Right ventricle myocardium superior (tissue), 1 donor: ENCODE measurements at regions not wholly inside any gene's neighbourhood (a gene's known extent, or its start where the extent isn't known, plus 50 kb on each side); places are given as distances from the start of the nearest gene placed in this dataset.
A peak's percentile ranks its signal among the peaks of the same experiment; 100 is the strongest.
"Not testable (repeated sequence)": the region's sequence is repeated elsewhere in the genome, so short reads cannot be mapped to it uniquely, and the experiment has no call there.

Source experiments
- ATAC-seq: fragments of 200-7000 bp; cut with Tn5 transposase; one replicate; pipeline ENCODE4 v1.9.1; 2020; ENCODE audit warnings: mild to moderate bottlenecking; ENCODE audit not compliant: poor library complexity
- DNase-seq: peaks from one replicate; pipeline ENCODE4 v3.0.0-alpha.2; 2020
- intact Hi-C: fragments of 100-400 bp; cut with DNase I; formaldehyde crosslinking; loops from one replicate; pipeline ENCODE4 v1.11.2; 2022
- donor health status: DM: no; HTN: yes; CAD: no; lungs with severe emphysema.

DNA sequence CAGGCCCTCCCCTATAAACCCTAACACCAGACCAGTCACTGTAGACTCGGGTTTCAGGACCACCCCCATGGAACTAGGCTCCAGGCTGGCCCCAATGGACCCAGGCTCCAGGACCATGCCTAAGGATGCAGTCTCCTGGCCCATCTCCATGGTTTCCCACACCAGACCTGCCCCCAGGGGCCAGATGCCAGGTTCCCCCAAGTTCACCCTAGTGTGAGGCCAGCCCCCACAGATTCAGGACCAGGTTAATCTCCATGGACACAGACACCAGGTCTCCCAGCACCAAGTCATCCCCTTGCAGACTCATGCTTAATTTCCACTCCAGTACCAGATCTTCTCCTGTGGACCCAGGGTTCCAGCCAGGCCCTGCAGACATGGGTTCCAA, 103.8 kb upstream of the LANCL2 start:
- no peak for DNase-seq
- intact Hi-C loops, result no loop called here
- no peak for ATAC-seq

DNA sequence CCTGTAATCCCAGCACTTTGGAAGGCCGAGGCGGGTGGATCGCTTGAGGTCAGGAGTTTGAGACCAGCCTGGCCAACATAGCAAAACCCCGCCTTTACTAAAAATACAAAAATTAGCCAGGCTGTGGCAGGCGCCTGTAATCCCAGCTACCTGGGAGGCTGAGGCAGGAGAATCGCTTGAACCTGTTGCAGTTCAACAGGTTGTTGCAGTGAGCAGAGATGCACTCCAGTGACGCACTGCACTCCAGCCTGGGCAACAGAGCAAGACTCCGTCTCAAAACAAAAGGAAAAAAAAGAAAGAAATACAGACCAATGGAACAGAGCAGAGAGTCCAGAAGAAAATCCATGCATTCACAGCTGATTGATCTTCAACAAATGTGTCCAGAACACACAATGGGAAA, 99.8 kb upstream of the LANCL2 start:
- DNase-seq, intact Hi-C loops, ATAC-seq: not testable (repeated sequence)

DNA sequence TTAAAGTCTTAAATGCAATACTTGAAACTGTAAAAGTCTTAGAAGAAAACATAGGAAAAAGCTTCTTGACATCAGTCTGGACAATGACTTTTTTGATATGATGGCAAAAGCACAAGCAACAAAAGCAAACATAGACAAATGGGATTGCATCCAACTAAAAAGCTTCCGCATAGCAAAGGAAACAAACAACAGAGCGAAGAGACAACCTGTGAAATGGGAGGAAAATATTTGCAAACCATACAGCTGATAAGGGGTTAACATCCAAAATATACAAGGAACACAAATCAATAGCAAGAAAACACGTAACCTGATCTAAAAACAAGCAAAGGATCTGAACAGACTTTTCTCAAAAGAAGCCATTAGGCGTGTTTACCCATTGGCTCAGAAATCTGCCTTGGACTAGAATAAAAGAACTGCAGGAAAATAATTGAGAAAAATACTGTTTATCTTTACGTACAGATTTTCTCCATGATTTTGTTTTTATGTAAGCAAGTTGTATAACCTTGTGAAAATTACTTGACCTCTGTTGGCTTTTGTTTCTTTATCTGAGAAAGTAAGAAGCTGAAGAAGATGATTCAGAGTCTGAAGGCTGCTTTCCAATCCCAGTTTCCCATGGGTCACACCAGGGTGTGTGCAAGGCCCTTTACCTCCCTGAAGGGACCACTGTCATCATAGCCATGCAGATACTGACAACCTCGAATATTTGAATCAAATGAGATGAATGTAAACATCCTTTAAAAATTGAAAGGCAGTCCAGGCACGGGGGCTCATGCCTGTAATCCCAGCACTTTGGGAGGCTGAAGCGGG, 99.1 kb upstream of the LANCL2 start:
- ATAC-seq, result no peak
- no peak for DNase-seq
- intact Hi-C loops, result no loop called here

DNA sequence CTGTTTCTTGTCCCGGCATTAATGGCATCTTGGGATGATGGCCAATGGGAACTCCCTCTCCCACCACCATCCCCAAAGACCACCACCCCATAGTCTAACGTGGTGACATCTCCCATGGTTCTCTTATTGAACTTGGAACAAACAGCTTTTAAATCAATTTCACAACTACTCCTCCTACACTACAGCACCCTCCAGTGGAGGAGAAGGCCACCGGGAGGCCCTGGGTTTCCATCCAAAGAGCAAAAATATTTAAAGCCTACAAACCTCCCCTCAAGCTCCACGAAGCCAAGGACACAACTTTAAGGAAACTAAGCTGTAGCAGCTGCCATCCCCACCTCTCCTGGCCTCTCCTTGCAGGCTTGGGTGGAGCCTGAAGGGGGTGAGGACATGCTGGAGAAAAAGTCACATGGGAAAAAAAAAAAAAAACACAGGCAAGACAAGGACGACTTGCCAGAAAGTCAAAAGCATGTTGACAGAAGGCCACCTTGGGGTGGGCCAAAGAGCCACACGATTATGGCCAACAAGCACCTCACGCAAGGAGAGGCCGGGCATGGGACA, 94.0 kb upstream of the LANCL2 start:
- intact Hi-C loops, result no loop called here
- ATAC-seq (no peak), DNase-seq (no peak)

DNA sequence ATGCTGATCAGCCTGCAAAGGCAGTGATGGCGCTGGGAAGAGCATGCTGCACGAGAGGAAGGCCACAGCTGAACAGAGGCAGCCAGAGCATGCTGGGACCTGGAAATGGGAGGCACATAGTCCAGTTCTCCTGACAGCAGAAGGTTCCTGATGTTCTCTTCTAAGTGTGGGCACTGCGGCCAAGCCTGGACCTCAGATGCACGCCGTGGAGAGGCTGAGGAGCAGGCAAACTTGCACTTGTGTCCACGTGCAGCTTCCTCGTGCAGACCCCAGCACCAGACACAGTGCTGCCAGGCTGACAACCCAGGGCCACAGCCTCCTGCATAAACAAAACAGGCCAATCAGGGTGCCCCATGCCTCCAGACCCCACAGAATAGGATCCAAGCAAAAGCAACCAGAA, 93.5 kb upstream of the LANCL2 start:
- DNase-seq, result no peak
- intact Hi-C loops, result no loop called here
- ATAC-seq, result no peak

DNA sequence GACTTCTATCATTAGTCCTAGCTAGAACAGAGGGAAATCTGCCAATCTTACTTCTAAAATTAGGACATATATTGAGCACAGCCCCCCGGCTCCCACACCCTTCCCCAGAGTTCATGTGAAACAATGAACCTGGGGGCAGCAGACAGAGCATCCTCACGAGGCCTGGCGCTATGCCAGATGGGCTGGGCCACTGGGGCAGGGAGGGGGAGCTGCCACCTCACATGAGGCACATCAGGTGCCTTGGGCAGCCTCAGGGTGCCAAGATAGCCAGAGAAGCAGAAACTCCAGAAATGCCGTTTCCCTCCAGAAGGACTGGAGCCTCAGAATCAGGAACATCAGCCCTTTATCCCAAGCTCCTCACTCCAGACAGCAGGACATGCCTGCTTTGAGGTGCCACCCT, 92.8 kb upstream of the LANCL2 start:
- DNase-seq (no peak), ATAC-seq (no peak)
- intact Hi-C loops, result no loop called here

DNA sequence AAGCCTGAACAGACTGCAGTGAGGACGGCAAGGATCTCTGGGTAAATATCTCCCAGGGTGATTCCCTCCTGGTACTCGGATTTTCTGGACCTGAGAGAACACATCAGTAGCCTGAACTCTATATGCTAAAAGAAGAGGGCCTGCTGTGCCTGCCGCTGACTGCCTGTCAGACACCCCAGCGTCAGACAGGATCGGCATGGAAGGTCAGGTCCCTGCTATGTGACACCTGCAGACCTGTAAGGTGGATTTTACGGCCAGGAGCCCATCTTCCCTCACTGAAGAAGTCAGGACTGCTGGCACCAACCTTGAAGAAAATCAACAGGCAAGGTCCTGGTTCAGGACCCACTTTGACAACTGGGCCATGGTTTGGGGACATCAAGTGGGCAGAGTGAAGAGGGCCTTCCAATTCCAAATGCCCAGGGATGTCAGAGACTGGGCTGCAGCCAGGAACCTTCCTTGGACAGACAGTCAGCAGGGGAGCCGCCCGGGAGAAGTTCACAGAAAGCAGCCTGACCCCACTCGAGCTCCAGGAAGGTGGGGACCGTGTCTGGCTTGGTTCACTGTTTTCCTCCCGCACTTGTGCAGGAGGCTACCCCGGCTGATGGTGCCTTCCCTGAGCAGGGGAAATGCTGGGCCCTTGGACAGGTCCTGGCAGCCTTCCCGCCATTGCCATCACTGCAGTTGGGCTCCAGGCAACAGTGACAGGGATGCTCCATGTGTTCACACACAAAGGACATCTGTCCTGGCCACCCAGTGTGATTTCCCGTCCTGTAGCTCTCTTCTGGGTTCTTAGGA, 91.8 kb upstream of the LANCL2 start:
- intact Hi-C loops, result no loop called here
- no peak for DNase-seq
- no peak for ATAC-seq

DNA sequence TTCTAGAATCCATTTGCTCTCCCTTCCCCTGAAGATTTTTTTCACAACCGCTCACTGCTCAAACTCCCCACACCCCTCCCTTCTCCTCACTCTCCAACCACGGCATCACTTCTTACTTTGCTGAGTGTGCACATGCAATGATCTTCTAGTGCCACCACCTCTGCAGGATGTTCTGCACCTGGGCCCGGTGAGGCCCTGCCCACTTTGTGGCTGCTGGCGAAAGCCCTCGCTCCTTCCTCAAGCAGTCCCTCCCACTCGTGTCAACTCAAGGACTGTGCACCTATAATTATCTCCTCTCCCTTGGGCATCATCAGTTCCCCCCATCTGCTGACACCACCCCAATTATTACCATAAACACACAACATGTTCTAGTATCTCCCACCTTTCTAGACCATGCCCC, 91.0 kb upstream of the LANCL2 start:
- ATAC-seq, result no peak
- no peak for DNase-seq
- intact Hi-C loops, result no loop called here

DNA sequence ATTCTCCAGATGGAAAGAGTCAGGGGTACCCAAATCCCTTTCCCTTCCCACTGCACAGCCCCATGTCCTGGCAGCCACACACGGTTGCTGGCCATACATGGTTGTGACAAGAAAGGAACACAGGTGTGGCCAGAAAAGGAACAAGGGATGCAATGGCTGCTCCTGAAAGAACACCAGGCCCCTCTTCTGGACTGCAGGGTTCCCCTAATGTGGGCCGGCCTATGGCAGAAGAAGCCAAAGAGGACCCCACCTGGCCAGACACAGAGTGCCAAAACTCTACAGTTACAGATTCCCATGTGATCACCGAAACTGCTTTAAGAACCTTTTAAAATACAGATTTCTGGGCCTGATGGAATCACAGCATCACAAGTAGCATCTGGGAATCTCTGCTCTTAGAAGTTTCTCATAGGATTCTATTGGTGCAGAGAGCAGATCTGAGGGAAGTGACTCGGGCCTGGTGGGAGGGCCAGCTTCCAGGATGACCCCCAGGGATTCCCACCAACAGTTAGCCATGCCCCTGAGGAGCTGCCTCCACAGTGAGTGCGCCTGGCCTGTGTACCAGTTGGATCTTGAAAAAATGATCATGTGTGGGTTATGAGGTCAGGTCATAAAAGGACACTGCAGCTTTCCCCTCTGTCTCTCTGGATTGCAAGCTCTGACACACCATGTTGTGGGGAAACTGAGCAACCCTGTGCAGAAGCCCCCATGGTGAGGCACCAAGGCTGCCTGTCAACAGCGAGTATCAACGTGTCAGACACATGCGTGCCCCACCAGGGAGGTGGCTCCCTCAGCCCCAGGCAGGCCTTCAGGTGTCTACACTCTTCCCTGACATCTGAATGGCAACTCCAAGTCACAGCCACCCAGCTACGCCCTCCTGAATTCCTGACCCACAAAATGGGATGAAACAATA, 89.6 kb upstream of the LANCL2 start:
- ATAC-seq (no peak), DNase-seq (no peak)
- intact Hi-C loops, result no loop called here

DNA sequence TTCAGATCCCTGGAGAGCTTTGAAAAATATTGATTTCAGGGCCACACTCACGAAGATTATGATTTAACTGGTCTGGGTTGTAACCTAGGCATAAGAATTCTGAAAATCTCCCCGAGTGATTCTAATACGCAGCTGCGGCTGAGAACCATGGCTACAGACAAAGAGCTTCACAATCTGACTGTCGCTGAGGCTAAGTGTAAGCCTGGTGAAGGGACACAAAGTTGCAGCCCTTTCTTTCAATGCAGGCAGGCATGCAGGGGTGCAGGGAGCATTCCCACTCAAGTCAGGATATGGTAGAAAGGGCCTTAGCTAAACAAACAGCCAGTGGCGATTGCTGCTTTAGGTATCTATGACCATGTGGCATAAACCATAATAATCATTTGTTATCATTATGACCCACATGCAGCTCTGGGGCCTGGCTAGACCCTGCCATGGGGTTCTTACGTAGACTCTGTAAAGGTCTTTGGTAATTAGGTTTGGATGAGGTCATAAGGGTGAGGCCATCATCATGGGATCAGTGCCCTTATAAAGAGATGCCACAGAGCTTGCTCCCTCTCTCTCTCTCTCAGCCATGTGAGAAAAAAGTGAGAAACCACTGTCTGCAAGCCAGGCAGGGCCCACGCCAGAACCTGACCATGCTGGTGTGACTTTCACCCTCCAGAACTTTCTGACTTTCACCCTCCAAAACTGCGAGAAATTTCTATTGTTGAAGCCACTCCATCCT, 88.4 kb upstream of the LANCL2 start:
- DNase-seq (no peak), ATAC-seq (no peak)
- intact Hi-C loops, result no loop called here

DNA sequence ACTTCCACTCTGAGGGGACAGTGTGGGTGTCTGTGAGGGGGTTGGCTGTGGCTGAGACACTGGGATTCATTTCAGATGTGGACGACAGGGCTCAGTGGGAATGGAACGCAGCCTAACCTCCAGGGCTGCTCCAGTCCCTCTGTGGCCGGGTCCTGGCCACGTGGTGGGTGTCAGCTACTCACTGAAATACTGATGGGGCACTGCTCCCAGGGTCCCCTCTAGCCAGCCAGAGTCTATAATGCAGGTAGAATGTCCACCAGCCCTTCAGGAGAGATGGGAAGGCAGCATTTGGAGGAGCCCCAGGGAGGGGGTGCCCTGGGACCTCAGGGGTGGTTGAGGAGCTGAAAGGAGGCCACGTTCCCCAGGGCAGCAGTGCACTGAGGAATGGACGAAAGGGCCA, 87.2 kb upstream of the LANCL2 start:
- DNase-seq (no peak), ATAC-seq (no peak)
- intact Hi-C loops, result no loop called here

DNA sequence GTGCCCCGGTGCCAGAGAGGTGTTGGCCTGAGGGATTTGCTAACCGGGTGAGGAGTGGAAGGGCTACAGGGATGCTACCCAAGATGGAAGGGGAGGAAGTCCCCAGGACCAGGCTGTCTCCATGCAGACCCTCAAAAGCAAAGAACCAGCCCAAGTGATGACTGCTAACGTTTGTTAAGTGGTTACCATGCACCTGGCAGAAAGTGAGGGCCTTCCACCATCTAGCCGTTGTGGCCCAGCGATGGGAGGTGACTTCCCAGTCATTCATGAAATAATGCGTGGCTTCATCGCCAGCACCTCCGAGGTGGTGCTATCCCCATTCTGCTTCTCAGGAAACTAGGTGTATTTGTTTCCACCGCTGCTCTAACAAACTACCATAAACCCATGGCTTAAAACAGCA, 86.8 kb upstream of the LANCL2 start:
- intact Hi-C loops, result no loop called here
- ATAC-seq (no peak), DNase-seq (no peak)

DNA sequence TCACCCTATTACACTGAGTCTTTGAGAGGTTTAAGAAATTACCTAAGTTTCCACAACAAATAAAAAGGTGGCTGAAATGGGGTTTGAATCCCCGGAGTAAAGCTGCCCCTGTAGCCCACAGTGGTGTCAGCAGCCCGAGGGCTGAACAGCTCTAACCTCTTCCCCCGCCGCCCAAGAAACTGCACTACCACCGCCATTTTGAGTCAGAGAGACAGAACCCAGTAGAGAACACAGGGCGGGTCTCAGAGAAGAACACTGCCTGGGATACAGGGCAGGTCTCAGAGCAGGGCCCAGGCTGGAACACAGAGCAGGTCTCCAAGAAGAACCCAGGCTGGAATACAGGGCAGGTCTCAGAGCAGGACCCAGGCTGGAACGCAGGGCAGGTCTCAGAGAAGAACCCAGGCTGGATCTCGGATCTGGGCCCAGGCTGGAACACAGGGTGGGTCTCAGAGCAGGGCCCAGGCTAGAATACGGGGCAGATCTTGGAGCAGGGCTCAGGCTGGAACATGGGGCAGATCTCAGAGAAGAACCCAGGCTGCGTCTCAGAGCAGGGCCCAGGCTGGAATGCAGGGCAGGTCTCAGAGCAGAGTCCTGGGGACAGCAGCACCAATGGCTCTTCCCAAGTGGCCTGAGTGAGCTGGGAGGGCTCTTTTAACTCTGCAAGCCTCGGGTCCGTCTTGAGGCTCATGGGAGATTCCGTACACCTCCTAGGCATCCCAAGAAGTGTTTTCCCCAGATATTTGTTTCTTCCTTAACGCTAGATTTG, 85.9 kb upstream of the LANCL2 start:
- DNase-seq, result no peak
- intact Hi-C loops, result no loop called here
- ATAC-seq, result no peak

DNA sequence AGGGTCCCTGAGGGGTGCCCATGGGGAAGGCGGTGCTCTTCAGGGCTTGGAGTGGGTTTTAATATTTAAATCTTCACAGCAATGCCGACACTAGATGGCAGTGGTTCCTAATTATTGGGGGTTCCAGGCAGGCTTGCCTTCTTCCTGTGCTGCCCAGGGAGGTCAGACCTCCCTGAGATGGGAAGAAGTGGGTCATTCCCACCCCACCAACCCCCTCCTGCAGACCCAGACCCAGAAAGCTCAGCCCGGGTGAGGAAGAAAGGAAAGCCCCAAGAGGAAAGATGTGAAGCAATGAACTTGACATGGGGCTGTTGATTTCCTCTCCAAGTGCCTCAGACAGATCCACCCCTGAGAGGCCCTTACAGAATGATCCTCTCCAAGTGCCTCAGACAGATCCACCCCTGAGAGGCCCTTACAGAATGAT, 85.1 kb upstream of the LANCL2 start:
- DNase-seq (no peak), ATAC-seq (peak; percentile 94)
- intact Hi-C loops, result loop anchor here (2.0 to 10.0 kb wide), 2 partner anchors 135 to 315 kb away; no protein-coding TSS in a partner anchor

DNA sequence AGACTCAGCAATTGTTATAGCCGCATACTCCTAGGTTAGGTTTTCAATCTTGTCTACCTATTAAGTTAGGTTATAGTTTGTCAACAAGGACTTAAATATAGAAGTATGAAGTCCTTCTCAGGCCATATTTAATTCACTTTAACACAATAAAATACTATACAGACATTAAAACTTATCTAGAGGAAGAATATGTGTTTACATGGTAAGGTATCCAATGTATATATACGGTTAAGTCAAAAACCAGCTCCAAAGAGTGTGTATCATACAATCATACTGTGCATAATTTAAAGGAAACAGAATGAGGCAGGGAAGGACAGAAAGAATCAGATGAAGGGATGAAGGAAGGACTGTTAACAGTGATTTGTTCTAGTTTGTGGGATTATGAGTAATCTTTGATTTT, 79.5 kb upstream of the LANCL2 start:
- no peak for ATAC-seq
- no peak for DNase-seq
- intact Hi-C loops, result loop anchor here (10.0 kb wide), 1 partner anchor 309 kb away; no protein-coding TSS in a partner anchor

DNA sequence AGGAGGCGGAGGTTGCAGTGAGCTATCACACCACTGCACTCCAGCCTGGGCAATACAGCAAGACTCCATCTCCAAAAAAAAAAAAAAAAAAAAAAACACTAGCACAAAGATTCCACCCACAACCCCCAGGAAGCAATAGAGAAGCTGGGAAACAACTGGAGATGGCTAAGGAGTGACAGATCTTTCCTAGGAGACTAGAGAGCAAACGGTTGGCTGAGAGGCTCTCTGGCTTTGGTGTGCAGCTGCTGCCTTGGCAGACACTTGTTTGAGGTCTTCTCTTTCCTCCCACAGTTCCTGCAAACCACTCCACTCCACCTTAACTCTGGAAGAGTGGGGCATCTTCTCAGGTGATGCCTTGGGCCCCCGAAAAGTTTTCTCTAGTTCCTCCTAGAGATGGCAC, 78.5 kb upstream of the LANCL2 start:
- ATAC-seq, result no peak
- DNase-seq, result no peak
- intact Hi-C loops, result loop anchor here (10.0 kb wide), 1 partner anchor 308 kb away; no protein-coding TSS in a partner anchor

DNA sequence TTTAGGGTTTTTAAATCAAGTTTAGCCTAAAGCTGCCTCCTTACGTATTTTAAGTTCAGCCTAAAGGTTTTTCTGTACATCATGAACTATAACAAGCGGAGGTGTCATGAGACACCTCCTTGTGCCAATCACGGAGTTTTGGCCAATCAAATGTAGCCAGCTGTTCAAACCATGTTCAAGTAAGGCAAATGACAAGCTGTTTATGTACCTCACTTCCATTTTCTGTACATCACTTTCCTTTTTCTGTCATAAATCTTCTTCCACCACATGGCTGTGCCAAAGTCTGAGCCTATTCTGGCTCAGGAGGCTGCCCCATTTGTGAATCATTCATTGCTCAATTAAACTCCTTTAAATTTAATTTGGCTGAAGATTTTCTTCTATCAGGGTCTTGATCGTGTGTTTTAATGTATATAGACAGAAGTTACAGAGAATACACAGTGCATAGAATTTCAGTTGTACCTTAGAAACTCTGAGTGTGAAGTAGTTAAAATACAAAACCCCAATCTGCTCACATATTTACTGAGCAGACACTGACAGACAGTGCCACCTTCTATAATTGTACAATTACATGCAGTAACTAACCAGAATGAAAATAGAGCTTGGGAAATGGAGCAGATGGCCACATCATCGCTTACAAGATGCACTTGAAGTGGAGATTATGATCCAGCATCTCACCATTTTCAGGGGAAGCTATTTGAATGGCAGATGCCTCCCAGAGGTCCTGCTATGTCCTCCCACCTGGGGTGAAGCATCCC, 76.9 kb upstream of the LANCL2 start:
- intact Hi-C loops, result loop anchor here (10.0 kb wide), 1 partner anchor 307 kb away; no protein-coding TSS in a partner anchor
- ATAC-seq (no peak), DNase-seq (no peak)
